DMS53 treated with DMSO at 0.1 percent for 48 hours (cell line): ENCODE measurements at regions not wholly inside any gene's neighbourhood (a gene's known extent, or its start where the extent isn't known, plus 50 kb on each side); places are given as distances from the start of the nearest gene placed in this dataset.

Experiments
- DNase-seq: peaks from one replicate; lab custom pipeline; 2025; ENCODE audit not compliant: unreplicated experiment; lab: John Stamatoyannopoulos, UW

DNA sequence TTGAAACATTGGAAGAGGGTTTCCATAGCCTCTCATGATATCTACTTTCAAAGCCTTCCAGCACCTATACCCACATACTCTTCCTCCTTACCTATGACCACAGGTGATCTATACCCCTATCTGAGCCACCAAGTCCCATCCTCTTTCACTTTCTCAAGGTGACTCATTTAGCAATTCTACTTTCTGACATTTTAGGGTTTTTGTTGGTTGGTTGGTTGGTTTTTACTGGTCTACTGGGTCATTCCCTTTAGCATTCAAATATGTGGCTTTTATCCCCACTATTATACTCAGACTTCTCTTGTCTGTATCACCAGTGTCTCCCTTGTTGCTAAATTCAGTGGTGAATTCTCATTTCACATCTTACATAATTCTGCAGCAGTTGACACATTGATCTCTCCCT is 130.4 kb upstream of the STEAP4 start:
- DNase-seq, result no peak

DNA sequence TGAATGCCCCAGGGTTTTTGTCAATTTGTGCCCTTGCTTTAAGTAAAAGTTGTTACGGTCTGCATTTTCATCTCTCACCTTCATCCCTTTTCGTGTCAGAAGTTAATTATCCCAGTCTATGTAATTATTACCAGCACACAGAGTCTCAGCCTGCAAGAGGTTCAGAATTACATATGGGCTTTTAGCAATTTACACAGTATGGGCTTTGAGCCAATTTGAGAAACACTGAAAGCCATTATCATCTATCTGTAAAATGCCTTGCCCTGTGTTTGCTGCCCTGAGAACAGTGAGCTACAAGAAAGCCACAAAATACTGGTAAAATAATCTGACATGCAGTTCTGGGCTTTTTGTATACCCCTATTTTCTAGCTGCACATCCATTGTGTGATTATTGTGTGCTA is 125.6 kb upstream of the STEAP4 start:
- DNase-seq, result no peak

- no peak for DNase-seq
These were observed 125.2 kb upstream of the STEAP4 start for GRCh38 chr7:88431882-88432281.

DNA sequence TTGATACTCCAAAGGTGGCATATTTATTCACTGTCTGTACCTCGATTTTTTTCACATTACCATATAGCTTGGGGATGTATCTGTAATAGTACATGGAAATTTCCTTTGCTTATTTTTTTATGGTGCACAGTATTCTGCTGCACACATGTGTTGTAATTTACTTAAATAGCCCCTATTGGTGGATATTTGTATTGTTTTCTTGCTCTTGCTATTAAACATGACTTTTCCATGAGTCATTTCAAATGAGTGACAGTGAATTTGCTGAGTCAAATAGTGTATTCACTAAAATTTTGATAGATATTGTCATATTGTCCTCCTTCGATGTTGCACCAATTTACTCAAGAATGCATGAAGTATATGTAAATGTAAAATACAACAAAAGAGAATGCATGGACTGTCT is 122.7 kb upstream of the STEAP4 start:
- no peak for DNase-seq

- no peak for DNase-seq
These were observed 95.8 kb upstream of the STEAP4 start for GRCh38 chr7:88402529-88402928.

DNA sequence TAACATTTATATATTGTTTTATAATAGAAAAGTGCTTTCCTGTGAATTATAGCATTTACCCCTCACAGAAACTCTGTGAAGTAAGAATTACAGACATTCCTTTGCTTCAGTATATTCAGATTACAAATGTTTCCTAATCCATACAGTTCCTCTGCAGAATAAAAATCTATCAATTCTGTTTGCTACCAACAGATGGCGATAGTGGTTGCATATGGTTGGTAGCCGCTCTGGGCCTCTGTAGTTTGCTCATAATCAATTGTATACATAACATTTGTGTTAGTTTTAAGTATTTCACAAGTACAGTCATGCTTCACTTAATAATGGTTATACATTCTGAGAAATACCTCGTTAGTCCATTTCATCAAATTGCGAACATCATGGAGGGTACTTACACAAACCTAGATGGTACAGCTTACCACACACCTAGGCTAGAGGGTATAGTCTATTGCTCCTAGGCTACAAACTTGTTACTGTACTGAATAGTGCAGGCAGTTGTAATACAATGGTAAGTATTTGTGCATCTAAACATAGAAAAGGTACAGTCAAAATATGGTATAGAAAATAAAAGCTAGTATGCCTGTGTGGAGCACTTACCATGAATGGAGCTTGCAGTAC is 94.4 kb upstream of the STEAP4 start:
- DNase-seq, result peak; percentile 48

- no peak for DNase-seq
These were observed 93.1 kb upstream of the STEAP4 start for GRCh38 chr7:88399696-88400240.

- DNase-seq, result no peak
These were observed 92.3 kb upstream of the STEAP4 start for GRCh38 chr7:88399036-88399435.

DNA sequence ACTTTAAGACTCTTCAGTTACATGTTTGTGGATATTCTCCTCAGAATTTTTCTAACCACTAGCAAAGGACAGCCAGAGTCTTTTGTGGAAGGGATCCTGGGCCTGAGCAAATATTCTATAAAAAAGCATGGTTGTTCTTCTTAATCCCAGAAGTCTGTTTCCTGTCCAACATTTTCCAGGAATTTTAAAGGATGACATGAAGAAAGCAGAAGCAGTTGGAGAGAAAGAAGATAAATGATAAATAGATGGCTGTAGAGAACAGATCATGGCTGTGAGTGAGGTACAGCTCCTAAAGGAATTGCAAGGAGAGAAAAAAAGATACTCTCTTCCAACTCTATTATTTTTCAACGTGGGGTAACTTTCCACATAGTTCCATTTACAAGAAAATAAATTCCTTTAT is 91.8 kb upstream of the STEAP4 start:
- DNase-seq, result no peak

DNA sequence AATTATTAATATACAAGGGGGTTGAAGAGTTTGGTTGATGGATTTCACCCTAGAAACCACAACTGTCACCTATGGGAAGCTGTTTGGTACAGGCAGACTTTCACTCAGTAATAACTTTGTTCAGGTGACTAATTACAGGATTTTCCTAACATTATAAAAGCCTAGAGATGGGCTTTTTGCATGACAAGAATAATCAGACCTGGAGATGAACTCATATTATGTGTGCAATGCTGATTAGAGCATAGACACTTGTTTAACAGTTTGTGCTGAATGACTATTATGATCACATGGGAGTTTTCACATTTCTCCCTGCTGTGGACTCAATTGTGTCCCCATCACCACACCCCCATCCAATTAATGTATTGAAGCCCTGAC is 90.2 kb upstream of the STEAP4 start:
- DNase-seq, result no peak

- no peak for DNase-seq
These were observed 89.7 kb upstream of the STEAP4 start for GRCh38 chr7:88396295-88396947.

- DNase-seq, result no peak
These were observed 89.0 kb upstream of the STEAP4 start for GRCh38 chr7:88395715-88396114.

GRCh38 chr7:88391247-88391646 is 84.6 kb upstream of the STEAP4 start:
- DNase-seq, result peak; percentile 44

DNA sequence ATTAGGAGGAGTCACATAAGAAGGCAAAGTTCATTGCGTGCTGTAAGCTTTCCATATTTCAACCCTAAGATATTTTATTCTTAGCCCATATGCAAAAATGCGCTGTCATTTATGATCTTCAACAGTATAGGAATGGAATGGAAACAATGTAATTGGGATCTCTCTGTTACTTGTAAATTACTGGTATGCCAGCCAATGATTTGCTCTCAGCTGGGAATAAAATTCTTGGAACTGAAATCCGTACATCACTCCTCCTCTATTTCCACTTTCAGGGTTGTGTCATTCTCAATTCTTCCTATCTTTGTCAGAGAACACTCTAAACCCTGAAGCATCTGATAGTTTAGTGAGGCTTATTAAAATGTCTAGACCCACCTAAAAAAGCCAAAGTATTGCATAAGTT is 80.7 kb upstream of the STEAP4 start:
- DNase-seq, result no peak

GRCh38 chr7:88386665-88387156 is 80.0 kb upstream of the STEAP4 start:
- DNase-seq, result no peak

- DNase-seq, result peak; percentile 76
These were observed 70.7 kb upstream of the STEAP4 start for GRCh38 chr7:88377434-88377833.

DNA sequence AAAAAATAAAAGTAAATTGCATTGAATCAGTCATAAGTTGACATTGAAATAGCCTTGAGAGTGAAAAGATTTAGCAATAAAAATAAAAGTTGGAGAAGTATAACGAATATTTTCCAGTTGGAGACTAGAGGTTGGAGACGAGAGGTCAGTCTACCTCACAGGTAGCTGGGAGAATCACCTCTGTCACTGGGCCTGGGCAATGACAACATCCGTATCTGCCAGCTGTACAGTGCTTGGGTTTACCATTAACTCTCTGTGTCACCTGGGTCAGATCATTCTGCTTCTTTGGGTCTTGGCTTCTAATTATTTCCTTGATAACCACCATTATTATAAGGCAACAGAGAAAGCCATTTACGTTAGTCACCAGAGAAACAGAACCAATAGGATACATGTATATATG is 62.0 kb upstream of the STEAP4 start:
- no peak for DNase-seq

DNA sequence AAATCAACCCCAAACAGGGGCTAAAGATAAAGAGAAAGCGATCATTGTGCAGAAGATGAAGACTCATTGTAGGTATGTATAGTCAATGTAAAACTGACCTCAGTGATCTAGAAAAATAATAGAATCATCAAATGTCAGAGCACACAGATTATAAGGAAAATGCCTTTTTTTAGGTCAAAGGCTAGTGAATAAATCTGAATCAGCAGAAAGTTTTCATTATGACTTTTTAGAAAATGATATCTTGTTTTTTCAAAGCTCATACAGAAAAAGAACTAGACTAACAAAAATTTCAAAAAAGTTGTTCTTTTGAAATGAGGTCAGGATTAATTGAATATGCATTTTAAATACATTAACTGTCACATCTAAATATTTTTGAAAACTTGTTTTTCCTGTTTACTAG is 60.2 kb upstream of the STEAP4 start:
- DNase-seq, result no peak

GRCh38 chr7:88363869-88364268 is 57.2 kb upstream of the STEAP4 start:
- DNase-seq, result no peak

DNA sequence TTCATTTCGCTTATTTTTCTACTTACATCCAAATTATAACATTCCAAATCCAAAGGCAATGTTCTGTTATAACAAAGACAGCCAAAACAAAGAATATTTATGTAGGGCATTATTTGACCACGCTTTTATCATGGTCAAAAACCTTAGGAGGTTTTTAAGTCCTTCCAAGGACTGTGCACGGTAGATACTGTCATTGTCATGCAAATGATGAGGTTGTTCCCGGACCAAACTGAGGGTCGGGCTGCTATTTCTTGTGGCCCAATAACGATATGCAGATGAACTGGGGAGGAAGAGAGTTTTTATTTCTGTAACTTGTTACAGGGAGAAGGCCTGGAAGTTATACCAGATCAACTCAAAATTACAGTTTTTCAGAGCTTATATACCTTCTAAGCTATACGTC is 56.6 kb upstream of the STEAP4 start:
- DNase-seq, result no peak

DNA sequence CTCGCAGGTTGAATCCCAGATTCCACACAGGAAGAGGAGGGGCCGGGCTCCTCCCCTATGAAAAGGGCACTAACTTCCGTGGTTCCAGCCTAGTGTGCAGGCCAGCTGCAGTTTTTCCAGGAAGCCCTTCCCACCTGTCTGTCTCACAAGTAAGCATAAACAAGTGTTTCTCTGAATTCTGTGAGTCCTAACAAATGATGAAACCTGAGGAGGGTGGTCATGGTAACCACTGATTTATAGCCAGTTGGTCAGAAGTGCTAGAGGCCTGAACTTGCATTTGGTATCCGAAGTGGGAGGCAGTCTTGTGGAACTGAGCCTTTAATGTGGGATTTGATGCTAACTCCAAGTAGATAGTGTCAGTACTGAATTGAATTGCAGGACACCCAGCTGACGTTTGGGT is 54.7 kb upstream of the STEAP4 start:
- peak; percentile 51 for DNase-seq

DNA sequence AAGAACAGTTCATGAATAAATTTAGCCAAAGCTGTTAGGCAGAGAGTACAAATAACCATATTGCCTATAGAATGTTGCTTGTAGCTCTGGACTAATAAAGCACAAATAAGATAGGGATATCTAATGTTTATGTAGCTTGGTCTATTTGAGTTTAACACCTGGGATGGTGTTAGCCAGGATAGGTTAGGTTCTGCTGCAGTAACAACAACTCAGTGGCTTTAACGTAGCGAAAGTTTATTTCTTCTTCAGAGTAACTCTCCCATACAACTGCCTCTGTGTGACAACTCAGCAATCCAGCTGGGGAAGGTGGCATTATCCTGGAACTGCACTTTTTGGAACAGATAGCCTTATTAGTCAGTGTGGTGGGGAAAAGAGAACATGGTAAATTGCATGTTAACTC is 52.2 kb upstream of the STEAP4 start:
- no peak for DNase-seq

GRCh38 chr7:88358526-88358838 is 51.8 kb upstream of the STEAP4 start:
- DNase-seq, result no peak
